ENCODE measurements at regions not wholly inside any gene's neighbourhood (a gene's known extent, or its start where the extent isn't known, plus 50 kb on each side); places are given as distances from the start of the nearest gene placed in this dataset.

GRCh38 chr10:94216201-94216600, 146.5 kb downstream of the NOC3L start:
- H3K27ac Mint-ChIP-seq (ENCODE audit: unreplicated experiment): no peak overlapping the region
- H3K9me3 Mint-ChIP-seq (ENCODE audit: low read depth): no peaks in the 10 kb centered on the region
- H3K4me3 Mint-ChIP-seq (ENCODE audit: unreplicated experiment): no peak overlapping the region
- H3K4me1 Mint-ChIP-seq (ENCODE audit: low read depth): peaks cover 53% of the 10 kb centered on the region
- no peaks in the 10 kb centered on the region for H3K27me3 Mint-ChIP-seq (ENCODE audit: low read depth)
- no peak for DNase-seq (ENCODE audit: low spot score)
- no peak for TF ChIP-seq CTCF (IDR thresholded peaks at IDR 0.05)
- H3K36me3 Mint-ChIP-seq (ENCODE audit: low read depth): peaks cover 1% of the 10 kb centered on the region

- Mint-ChIP-seq H3K4me1 (ENCODE audit: low read depth) (peaks cover 52% of the 10 kb centered on the region), H3K9me3 (ENCODE audit: low read depth) (no peaks in the 10 kb centered on the region)
- no peak for DNase-seq (ENCODE audit: low spot score)
These were observed 145.3 kb downstream of the NOC3L start for GRCh38 chr10:94217411-94217810.

GRCh38 chr10:94218493-94219183, 144.1 kb downstream of the NOC3L start:
- Mint-ChIP-seq H3K4me1 (ENCODE audit: low read depth) (peaks cover 47% of the 10 kb centered on the region), H3K27me3 (ENCODE audit: low read depth) (no peaks in the 10 kb centered on the region), H3K9me3 (ENCODE audit: low read depth) (no peaks in the 10 kb centered on the region), H3K4me3 (ENCODE audit: unreplicated experiment) (no peak overlapping the region), H3K36me3 (ENCODE audit: low read depth) (peaks cover 3% of the 10 kb centered on the region), H3K27ac (ENCODE audit: unreplicated experiment) (peak overlapping the region; percentile 52)
- no peak for TF ChIP-seq CTCF (IDR thresholded peaks at IDR 0.05)
- DNase-seq (ENCODE audit: low spot score): no peak

More at GRCh38 chr10:94217411-94217810, 145.3 kb downstream of the NOC3L start:
- Mint-ChIP-seq H3K36me3 (ENCODE audit: low read depth) (peaks cover 3% of the 10 kb centered on the region), H3K27ac (ENCODE audit: unreplicated experiment) (peak overlapping the region; percentile 56), H3K4me3 (ENCODE audit: unreplicated experiment) (no peak overlapping the region), H3K27me3 (ENCODE audit: low read depth) (no peaks in the 10 kb centered on the region)
- TF ChIP-seq CTCF (IDR thresholded peaks at IDR 0.05): no peak

GRCh38 chr10:94219829-94220228, 142.9 kb downstream of the NOC3L start:
- Mint-ChIP-seq H3K27ac (ENCODE audit: unreplicated experiment) (peak overlapping the region; percentile 4), H3K36me3 (ENCODE audit: low read depth) (peaks cover 3% of the 10 kb centered on the region), H3K9me3 (ENCODE audit: low read depth) (no peaks in the 10 kb centered on the region), H3K4me1 (ENCODE audit: low read depth) (peaks cover 46% of the 10 kb centered on the region), H3K4me3 (ENCODE audit: unreplicated experiment) (no peak overlapping the region), H3K27me3 (ENCODE audit: low read depth) (no peaks in the 10 kb centered on the region)
- no peak for TF ChIP-seq CTCF (IDR thresholded peaks at IDR 0.05)
- DNase-seq (ENCODE audit: low spot score): no peak

- Mint-ChIP-seq H3K27me3 (ENCODE audit: low read depth) (no peaks in the 10 kb centered on the region), H3K4me1 (ENCODE audit: low read depth) (peaks cover 47% of the 10 kb centered on the region), H3K36me3 (ENCODE audit: low read depth) (peaks cover 1% of the 10 kb centered on the region), H3K4me3 (ENCODE audit: unreplicated experiment) (no peak overlapping the region), H3K9me3 (ENCODE audit: low read depth) (no peaks in the 10 kb centered on the region), H3K27ac (ENCODE audit: unreplicated experiment) (no peak overlapping the region)
- TF ChIP-seq CTCF (IDR thresholded peaks at IDR 0.05): no peak
- DNase-seq (ENCODE audit: low spot score): no peak
These were observed 142.0 kb downstream of the NOC3L start for GRCh38 chr10:94220717-94221116.
